ENCODE measurements at regions not wholly inside any gene's neighbourhood (a gene's known extent, or its start where the extent isn't known, plus 50 kb on each side); places are given as distances from the start of the nearest gene placed in this dataset.

DNA sequence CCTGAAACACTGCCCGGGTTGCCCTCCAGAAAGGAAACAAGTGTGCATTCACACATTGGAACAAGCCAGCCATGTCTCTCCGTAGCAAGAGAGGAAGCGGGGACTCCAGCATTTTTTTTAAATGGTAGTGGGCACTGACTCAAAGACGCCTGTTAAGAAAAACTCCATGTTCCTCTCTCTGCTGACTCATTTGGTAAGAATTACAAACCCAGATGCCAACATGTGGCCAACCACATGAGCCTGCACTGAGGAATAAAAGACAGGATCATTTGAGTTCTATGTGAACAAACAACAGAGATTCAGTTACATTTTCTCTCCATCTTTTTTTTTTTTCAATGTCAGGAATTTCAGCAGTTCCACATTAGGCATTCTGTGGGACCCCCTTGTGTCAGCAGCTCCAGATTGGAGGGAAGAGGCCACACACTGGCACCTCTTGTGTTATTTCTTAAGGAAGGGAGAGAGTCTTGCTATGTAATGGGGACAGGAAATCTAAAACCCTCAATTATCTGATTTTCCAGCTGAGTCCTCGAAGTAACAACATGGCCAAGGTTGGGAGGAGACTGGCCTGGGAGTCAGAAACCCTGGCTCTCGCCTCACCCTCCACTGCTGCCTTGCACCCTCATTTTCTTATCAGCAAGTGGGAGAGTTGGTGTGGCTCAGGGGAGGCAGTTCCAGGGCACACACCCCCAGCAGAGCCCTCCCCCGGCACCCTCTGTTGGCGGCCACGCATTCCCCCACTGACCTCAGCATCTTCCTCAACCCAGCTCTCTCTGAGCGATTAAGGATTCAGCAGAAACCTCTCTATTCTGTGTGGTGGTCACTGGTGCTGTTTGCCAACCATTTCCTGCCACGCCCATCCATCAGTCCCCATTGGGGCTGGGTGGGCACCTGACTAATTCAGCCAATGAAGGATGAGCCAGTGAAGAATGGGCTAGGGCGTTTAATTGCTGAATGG lies 173.0 kb downstream of the FOXL1 start (continued):
- TF ChIP-seq ZNF335 (tag by site-specific recombination; conservative IDR thresholded peaks at IDR 0.05): 0 out of 2 replicates have a peak, but pooled peaks have one; percentile 28
- peak; percentile 25; the same call in 1 of the 2 replicates for TF ChIP-seq ZNF449 (tag by site-specific recombination; IDR thresholded peaks at IDR 0.05)
- TF ChIP-seq SP2 (tag by site-specific recombination; IDR thresholded peaks at IDR 0.05): no peak
- TF ChIP-seq, protein P1, sequence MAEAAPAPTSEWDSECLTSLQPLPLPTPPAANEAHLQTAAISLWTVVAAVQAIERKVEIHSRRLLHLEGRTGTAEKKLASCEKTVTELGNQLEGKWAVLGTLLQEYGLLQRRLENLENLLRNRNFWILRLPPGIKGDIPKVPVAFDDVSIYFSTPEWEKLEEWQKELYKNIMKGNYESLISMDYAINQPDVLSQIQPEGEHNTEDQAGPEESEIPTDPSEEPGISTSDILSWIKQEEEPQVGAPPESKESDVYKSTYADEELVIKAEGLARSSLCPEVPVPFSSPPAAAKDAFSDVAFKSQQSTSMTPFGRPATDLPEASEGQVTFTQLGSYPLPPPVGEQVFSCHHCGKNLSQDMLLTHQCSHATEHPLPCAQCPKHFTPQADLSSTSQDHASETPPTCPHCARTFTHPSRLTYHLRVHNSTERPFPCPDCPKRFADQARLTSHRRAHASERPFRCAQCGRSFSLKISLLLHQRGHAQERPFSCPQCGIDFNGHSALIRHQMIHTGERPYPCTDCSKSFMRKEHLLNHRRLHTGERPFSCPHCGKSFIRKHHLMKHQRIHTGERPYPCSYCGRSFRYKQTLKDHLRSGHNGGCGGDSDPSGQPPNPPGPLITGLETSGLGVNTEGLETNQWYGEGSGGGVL (tag by site-specific recombination; IDR thresholded peaks at IDR 0.05): peak; percentile 15; the same call in 1 of the 2 replicates
- TF ChIP-seq, protein P2, sequence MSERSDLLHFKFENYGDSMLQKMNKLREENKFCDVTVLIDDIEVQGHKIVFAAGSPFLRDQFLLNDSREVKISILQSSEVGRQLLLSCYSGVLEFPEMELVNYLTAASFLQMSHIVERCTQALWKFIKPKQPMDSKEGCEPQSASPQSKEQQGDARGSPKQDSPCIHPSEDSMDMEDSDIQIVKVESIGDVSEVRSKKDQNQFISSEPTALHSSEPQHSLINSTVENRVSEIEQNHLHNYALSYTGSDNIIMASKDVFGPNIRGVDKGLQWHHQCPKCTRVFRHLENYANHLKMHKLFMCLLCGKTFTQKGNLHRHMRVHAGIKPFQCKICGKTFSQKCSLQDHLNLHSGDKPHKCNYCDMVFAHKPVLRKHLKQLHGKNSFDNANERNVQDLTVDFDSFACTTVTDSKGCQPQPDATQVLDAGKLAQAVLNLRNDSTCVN (tag by site-specific recombination; optimal IDR thresholded peaks at IDR 0.05): no peak
- TF ChIP-seq TCF7L2 (IDR thresholded peaks at IDR 0.05; ENCODE audit: borderline replicate concordance, low read depth, low read length): no peak
- TF ChIP-seq KLF17 (tag by site-specific recombination; IDR thresholded peaks at IDR 0.05): no peak
- TF ChIP-seq ZNF791 (tag by site-specific recombination; IDR thresholded peaks at IDR 0.05): no peak
- no peak for TF ChIP-seq ZNF214 (tag by site-specific recombination; IDR thresholded peaks at IDR 0.05; ENCODE audit: borderline replicate concordance)
- TF ChIP-seq SP7 (tag by site-specific recombination; IDR thresholded peaks at IDR 0.05): peak; percentile 70
- no peak for TF ChIP-seq ZNF629 (tag by site-specific recombination; IDR thresholded peaks at IDR 0.05)
- no peak for TF ChIP-seq ZNF311 (tag by site-specific recombination; IDR thresholded peaks at IDR 0.05; ENCODE audit: borderline replicate concordance)
- TF ChIP-seq ZNF837 (tag by site-specific recombination; IDR thresholded peaks at IDR 0.05): no peak
- no peak for TF ChIP-seq OSR2 (tag by site-specific recombination; IDR thresholded peaks at IDR 0.05)
- TF ChIP-seq, protein P3, sequence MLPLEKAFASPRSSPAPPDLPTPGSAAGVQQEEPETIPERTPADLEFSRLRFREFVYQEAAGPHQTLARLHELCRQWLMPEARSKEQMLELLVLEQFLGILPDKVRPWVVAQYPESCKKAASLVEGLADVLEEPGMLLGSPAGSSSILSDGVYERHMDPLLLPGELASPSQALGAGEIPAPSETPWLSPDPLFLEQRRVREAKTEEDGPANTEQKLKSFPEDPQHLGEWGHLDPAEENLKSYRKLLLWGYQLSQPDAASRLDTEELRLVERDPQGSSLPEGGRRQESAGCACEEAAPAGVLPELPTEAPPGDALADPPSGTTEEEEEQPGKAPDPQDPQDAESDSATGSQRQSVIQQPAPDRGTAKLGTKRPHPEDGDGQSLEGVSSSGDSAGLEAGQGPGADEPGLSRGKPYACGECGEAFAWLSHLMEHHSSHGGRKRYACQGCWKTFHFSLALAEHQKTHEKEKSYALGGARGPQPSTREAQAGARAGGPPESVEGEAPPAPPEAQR (tag by site-specific recombination; IDR thresholded peaks at IDR 0.05): no peak
- no peak for TF ChIP-seq ZNF280D (tag by site-specific recombination; IDR thresholded peaks at IDR 0.05)
- no peak for TF ChIP-seq KLF16 (tag by site-specific recombination; IDR thresholded peaks at IDR 0.05)
- no peak for TF ChIP-seq SP3 (tag by site-specific recombination; IDR thresholded peaks at IDR 0.05)
- no peak for TF ChIP-seq ZNF473 (tag by site-specific recombination; IDR thresholded peaks at IDR 0.05)
- no peak for TF ChIP-seq ZNF549 (tag by site-specific recombination; IDR thresholded peaks at IDR 0.05)
- no peak for TF ChIP-seq ZNF202 (tag by site-specific recombination; IDR thresholded peaks at IDR 0.05; ENCODE audit: borderline replicate concordance)
- TF ChIP-seq ZFHX2 (tag by site-specific recombination; conservative IDR thresholded peaks at IDR 0.05): 0 out of 2 replicates have a peak, but pooled peaks have one; percentile 6
